Lower lobe of right lung (tissue), 2 donors: ENCODE measurements at regions not wholly inside any gene's neighbourhood (a gene's known extent, or its start where the extent isn't known, plus 50 kb on each side); places are given as distances from the start of the nearest gene placed in this dataset.

Experiments
- ATAC-seq, 2 donors: fragments of 200-7000 bp; cut with Tn5 transposase; one replicate each; pipeline ENCODE4 v1.9.1; 2020 to 2022; ENCODE audit warnings: mild to moderate bottlenecking in 2 of 2, moderate library complexity in 2 of 2
- DNase-seq: peaks from one replicate; pipeline ENCODE4 v3.0.0-alpha.2; 2020
- H3K27ac ChIP-seq: fragments of 200-600 bp; one replicate; pipeline ENCODE4 v1.8.0; 2022
- H3K27me3 ChIP-seq: fragments of 200-600 bp; one replicate; pipeline ENCODE4 v1.8.0; 2022; ENCODE audit warnings: low read depth
- H3K36me3 ChIP-seq: fragments of 200-600 bp; one replicate; pipeline ENCODE4 v1.8.0; 2022; ENCODE audit warnings: mild to moderate bottlenecking
- H3K4me1 ChIP-seq: fragments of 200-600 bp; one replicate; pipeline ENCODE4 v1.8.0; 2022
- H3K4me3 ChIP-seq: fragments of 200-600 bp; one replicate; pipeline ENCODE4 v1.8.0; 2022; ENCODE audit warnings: mild to moderate bottlenecking
- H3K9me3 ChIP-seq: fragments of 200-600 bp; one replicate; pipeline ENCODE4 v1.8.0; 2022
- CTCF ChIP-seq: fragments of 200-600 bp; IDR thresholded peaks from one replicate; pipeline ENCODE4 v1.8.0; 2022; ENCODE audit warnings: antibody characterized with exemption, mild to moderate bottlenecking
- intact Hi-C: fragments of 100-400 bp; cut with DNase I; formaldehyde crosslinking; loops from one replicate; pipeline ENCODE4 v1.11.0; 2022
- donor health status: DM: no; HTN: yes; CAD: no; lungs with severe emphysema.

GRCh38 chr2:16215902-16216557 lies 275.7 kb downstream of the MYCN start:
- ATAC-seq, result no peak
- Histone ChIP-seq H3K27me3 (no peaks in the 10 kb centered on the region), H3K36me3 (no peaks in the 10 kb centered on the region), H3K4me3 (no peak overlapping the region), H3K9me3 (no peaks in the 10 kb centered on the region), H3K27ac (no peak overlapping the region), H3K4me1 (no peaks in the 10 kb centered on the region)
- TF ChIP-seq CTCF, result no peak
- DNase-seq, result no peak
- intact Hi-C loops, result no loop called here

- H3K27ac ChIP-seq, result no peak overlapping the region
- ATAC-seq, result no peak
- no peak for TF ChIP-seq CTCF
- H3K36me3 ChIP-seq, result no peaks in the 10 kb centered on the region
- H3K9me3 ChIP-seq, result no peaks in the 10 kb centered on the region
- no peak for DNase-seq
- intact Hi-C loops, result no loop called here
- H3K27me3 ChIP-seq, result no peaks in the 10 kb centered on the region
- H3K4me1 ChIP-seq, result no peaks in the 10 kb centered on the region
- H3K4me3 ChIP-seq, result no peak overlapping the region
These were observed 274.5 kb downstream of the MYCN start for GRCh38 chr2:16214861-16215260.

GRCh38 chr2:16214391-16214790 lies 274.0 kb downstream of the MYCN start:
- no peak for TF ChIP-seq CTCF
- intact Hi-C loops, result no loop called here
- no peak for ATAC-seq

GRCh38 chr2:16212321-16212720 lies 272.0 kb downstream of the MYCN start:
- no peaks in the 10 kb centered on the region for H3K9me3 ChIP-seq
- ATAC-seq (no peak), DNase-seq (no peak)
- H3K27me3 ChIP-seq, result no peaks in the 10 kb centered on the region
- intact Hi-C loops, result no loop called here
- no peaks in the 10 kb centered on the region for H3K36me3 ChIP-seq
- no peaks in the 10 kb centered on the region for H3K4me1 ChIP-seq
- H3K27ac ChIP-seq, result no peak overlapping the region
- no peak for TF ChIP-seq CTCF
- H3K4me3 ChIP-seq, result no peak overlapping the region

More at GRCh38 chr2:16214391-16214790, 274.0 kb downstream of the MYCN start:
- no peaks in the 10 kb centered on the region for H3K36me3 ChIP-seq
- no peak overlapping the region for H3K4me3 ChIP-seq
- no peaks in the 10 kb centered on the region for H3K27me3 ChIP-seq
- H3K27ac ChIP-seq, result no peak overlapping the region
- no peaks in the 10 kb centered on the region for H3K9me3 ChIP-seq
- H3K4me1 ChIP-seq, result no peaks in the 10 kb centered on the region
- no peak for DNase-seq

- no peak overlapping the region for H3K27ac ChIP-seq
- DNase-seq (no peak), ATAC-seq (no peak)
- H3K4me3 ChIP-seq, result no peak overlapping the region
- no peaks in the 10 kb centered on the region for H3K9me3 ChIP-seq
- no peaks in the 10 kb centered on the region for H3K4me1 ChIP-seq
- no peak for TF ChIP-seq CTCF
- intact Hi-C loops, result no loop called here
- H3K36me3 ChIP-seq, result no peaks in the 10 kb centered on the region
- no peaks in the 10 kb centered on the region for H3K27me3 ChIP-seq
These were observed 271.0 kb downstream of the MYCN start for GRCh38 chr2:16211341-16211740.
